GM12892 (cell line): ENCODE measurements at regions not wholly inside any gene's neighbourhood (a gene's known extent, or its start where the extent isn't known, plus 50 kb on each side); places are given as distances from the start of the nearest gene placed in this dataset.

ENCODE experiments used
- DNase-seq: peaks from one replicate; pipeline ENCODE4 v3.0.0; 2011; ENCODE audit not compliant: insufficient read length
- FAIRE-seq: peaks from 2 replicates; lab custom pipeline; 2011; peaks lifted over from hg19 to GRCh38; lab: Jason Lieb, UNC
- POLR2A ChIP-seq: IDR thresholded peaks from 2 replicates; pipeline ENCODE4 v1.6.1; 2011; ENCODE audit warnings: low read depth, low read length, control low read depth
- POLR2AphosphoS5 ChIP-seq: IDR thresholded peaks from 2 replicates; pipeline ENCODE4 v1.6.1; 2011; ENCODE audit warnings: low read depth, low read length, control low read depth
- TAF1 ChIP-seq: IDR thresholded peaks from 2 replicates; pipeline ENCODE4 v1.6.1; 2011; ENCODE audit warnings: low read depth, mild to moderate bottlenecking, control low read depth, low read length, borderline replicate concordance

- no peak for TF ChIP-seq TAF1
- no peak for TF ChIP-seq POLR2A
- no peak for FAIRE-seq
- no peak for DNase-seq
These were observed 480.2 kb upstream of the PRKX start for GRCh38 chrX:4193500-4194155.

DNA sequence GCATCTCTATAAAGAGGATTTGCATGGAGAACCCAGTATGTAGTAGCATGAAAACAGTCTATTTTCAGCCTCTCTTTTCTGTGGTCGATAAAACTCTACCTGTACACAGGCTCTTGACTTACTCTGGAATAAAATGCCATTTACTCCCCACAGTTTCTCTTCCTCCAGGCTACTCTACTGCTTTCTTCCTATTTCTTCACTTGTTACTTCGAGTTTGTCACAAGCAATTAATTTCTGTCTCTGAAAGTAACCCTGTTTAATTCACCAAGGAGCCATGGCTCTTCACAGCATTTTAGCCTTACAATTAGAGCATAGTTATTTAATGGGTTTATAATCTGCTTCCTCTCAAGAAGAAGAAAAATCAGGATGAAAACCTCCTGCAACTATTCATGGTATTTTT is 472.9 kb upstream of the PRKX start:
- no peak for TF ChIP-seq POLR2AphosphoS5
- TF ChIP-seq POLR2A = no peak
- TF ChIP-seq TAF1 = no peak
- no peak for DNase-seq
- FAIRE-seq = no peak

GRCh38 chrX:4185086-4185485 is 471.6 kb upstream of the PRKX start:
- FAIRE-seq = no peak
- DNase-seq = no peak
- TF ChIP-seq POLR2AphosphoS5 (no peak), TAF1 (no peak), POLR2A (no peak)

- no peak for DNase-seq
- TF ChIP-seq POLR2AphosphoS5 = no peak
- no peak for TF ChIP-seq POLR2A
- no peak for TF ChIP-seq TAF1
- FAIRE-seq = no peak
These were observed 469.0 kb upstream of the PRKX start for GRCh38 chrX:4182408-4182806.

GRCh38 chrX:4181782-4182407 is 468.4 kb upstream of the PRKX start:
- DNase-seq (no peak), FAIRE-seq (no peak)
- TF ChIP-seq TAF1 (no peak), POLR2A (no peak), POLR2AphosphoS5 (no peak)

DNA sequence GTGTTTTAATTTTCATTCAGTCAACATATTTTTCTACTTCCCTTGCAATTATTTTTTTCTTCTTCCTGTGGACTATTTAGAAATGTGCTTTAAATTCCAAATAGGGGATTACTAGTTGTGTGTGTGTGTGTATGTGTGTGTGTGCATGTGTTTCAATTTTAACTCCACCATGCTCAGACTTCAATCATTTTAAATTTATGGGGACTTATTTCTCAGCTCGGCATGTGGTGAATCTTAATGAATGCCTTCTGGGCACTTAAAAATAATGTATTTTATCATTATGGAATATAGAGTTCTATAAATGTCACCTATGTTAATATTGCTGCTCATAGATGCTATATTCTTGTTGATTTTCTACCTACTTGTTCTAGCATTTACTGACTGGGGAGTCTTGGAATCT is 465.6 kb upstream of the PRKX start:
- TF ChIP-seq POLR2A (no peak), POLR2AphosphoS5 (no peak), TAF1 (no peak)
- no peak for DNase-seq
- FAIRE-seq = no peak

DNA sequence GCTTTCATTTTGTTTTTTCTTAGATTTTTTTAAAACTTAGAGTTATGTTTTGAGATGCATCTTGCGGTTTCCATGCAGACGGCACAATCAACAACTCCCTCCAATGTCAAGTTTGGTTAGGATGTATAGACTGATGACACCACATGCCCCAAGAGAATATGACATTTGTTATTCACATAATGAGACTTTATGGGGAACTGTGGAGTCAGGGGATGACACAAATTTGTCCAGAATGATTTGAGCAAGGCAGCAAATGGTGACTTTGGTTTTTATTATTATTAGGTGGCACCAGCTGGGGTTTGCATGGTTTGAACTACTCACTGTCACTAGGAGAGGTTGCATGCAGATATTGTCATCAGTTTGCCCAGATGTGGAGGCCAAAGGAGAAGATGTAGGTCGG is 461.8 kb upstream of the PRKX start:
- FAIRE-seq = no peak

GRCh38 chrX:4173743-4174142 is 460.3 kb upstream of the PRKX start:
- no peak for DNase-seq
- TF ChIP-seq POLR2A (no peak), TAF1 (no peak), POLR2AphosphoS5 (no peak)
- no peak for FAIRE-seq

More for the DNA sequence above, 461.8 kb upstream of the PRKX start:
- TF ChIP-seq TAF1 (no peak), POLR2A (no peak), POLR2AphosphoS5 (no peak)
- DNase-seq = no peak

GRCh38 chrX:4151798-4152197 is 438.3 kb upstream of the PRKX start:
- no peak for TF ChIP-seq POLR2AphosphoS5
- no peak for TF ChIP-seq POLR2A
- no peak for TF ChIP-seq TAF1
- FAIRE-seq (no peak), DNase-seq (no peak)

GRCh38 chrX:4150259-4150658 is 436.8 kb upstream of the PRKX start:
- FAIRE-seq (no peak), DNase-seq (no peak)
- no peak for TF ChIP-seq TAF1
- no peak for TF ChIP-seq POLR2A

DNA sequence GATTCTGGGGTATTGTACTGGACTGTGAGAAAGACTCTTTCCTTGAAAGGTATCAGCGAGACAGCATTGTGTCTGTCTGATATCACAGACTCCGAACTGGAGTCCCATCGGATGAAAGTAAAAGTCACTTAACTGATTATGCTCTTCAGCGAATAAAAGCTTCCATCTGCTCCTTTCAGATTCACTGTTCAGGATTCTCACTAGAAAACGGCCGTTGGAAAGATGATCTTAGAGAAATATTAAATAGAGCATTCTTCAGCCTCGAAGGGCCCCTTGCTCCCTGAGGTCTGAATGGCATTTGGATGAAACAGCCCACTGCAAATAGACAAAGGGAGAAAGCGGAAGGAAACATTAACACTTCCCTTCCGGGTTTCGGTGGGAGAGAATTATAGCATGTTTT is 416.2 kb upstream of the PRKX start:
- no peak for TF ChIP-seq TAF1
- TF ChIP-seq POLR2A = no peak
- TF ChIP-seq POLR2AphosphoS5 = no peak
- FAIRE-seq (no peak), DNase-seq (no peak)

DNA sequence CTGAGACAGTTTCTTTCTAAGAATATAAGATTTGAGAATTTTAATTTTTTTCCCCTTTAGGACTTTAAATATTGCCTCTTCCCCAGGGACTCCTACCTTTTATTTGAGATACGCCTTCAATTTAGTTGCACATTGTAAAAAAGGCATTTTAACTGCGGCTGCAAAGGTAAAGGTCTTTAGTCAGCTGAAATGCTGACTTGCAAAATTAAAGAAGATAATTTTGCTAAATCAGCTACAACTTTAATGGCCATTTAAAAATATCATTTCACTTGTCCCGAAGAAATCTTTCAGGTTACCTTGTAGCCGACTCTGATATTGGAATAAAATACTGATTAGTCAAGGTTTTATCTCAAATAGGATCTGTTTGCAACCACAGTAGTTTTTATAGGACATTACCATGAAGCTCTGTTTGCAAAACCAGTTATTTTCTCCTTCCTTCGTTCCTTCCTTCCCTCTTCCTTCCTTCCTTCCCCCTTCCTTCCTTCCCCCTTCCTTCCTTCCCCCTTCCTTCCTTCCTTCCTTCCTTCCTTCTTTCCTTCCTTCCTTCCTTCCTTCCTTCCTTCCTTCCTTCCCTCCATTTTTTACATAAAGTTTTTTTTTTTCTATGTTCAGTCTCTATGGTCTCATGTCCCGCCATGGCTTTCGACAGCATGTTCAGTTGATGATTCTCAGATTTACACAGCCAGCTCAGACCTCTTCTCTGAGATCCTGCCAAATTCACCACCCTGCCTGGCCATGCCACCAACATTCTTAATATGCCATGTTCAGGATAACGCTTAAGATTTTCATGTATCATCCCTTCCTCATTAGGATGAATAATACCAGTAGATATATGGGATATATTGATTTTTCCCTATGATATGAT is 405.4 kb upstream of the PRKX start:
- FAIRE-seq (no peak), DNase-seq (no peak)
- TF ChIP-seq POLR2A (no peak), TAF1 (no peak), POLR2AphosphoS5 (no peak)
